ENCODE measurements at regions not wholly inside any gene's neighbourhood (a gene's known extent, or its start where the extent isn't known, plus 50 kb on each side); places are given as distances from the start of the nearest gene placed in this dataset.
"Not testable (repeated sequence)": the region's sequence is repeated elsewhere in the genome, so short reads cannot be mapped to it uniquely, and the experiment has no call there.

- no peak for DNase-seq (ENCODE audit: low read depth)
Observed at GRCh38 chr17:34472363-34472762, 107.0 kb upstream of the TMEM132E start.

DNA sequence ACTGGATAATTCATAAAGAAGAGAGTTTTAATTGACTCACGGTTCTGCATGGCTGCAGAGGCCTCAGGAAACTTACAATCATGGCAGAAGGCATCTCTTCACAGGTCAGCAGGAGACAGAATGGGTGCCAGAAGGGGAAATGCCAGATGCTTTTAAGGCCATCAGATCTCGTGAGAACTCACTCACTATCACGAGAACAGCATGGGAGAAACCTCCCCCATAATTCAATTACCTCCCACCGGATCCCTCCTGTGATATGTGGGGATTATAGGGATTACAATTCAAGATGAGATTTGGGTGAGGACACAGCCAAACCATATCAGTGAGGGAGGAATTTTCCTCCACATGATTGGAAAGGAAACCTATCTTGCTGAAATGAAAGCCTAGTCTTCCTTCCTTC, 108.1 kb upstream of the TMEM132E start:
- not testable (repeated sequence) for DNase-seq (ENCODE audit: low read depth)

DNA sequence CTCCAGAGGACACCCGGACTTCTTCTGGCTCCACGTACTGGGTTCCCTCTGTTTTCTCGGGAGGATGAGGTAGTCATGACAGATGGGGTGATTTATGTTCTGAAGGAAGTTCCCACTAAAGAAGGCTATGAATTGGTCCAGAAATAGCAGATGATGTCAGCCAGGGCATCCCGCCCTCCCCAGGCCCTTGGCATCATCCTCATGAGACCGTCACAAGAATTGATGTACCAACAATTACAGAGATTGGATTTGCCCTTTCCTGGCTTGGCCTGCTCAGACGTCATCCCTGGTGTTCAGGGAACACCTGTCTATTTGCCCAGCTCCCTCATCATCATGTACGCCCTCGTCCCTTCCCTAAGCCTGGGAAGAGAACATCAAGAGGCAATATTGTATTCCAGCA, 102.8 kb upstream of the CCL1 start:
- no peak for DNase-seq (ENCODE audit: low read depth)

- no peak for DNase-seq (ENCODE audit: low read depth)
Observed at GRCh38 chr17:34464812-34465211, 101.8 kb upstream of the CCL1 start.

- no peak for DNase-seq (ENCODE audit: low read depth)
Observed at GRCh38 chr17:34458266-34458665, 95.2 kb upstream of the CCL1 start.

- no peak for DNase-seq (ENCODE audit: low read depth)
Observed at GRCh38 chr17:34456121-34456520, 93.1 kb upstream of the CCL1 start.

- no peak for DNase-seq (ENCODE audit: low read depth)
Observed at GRCh38 chr17:34452769-34453168, 89.7 kb upstream of the CCL1 start.

- no peak for DNase-seq (ENCODE audit: low read depth)
Observed at GRCh38 chr17:34451313-34451712, 88.3 kb upstream of the CCL1 start.

DNA sequence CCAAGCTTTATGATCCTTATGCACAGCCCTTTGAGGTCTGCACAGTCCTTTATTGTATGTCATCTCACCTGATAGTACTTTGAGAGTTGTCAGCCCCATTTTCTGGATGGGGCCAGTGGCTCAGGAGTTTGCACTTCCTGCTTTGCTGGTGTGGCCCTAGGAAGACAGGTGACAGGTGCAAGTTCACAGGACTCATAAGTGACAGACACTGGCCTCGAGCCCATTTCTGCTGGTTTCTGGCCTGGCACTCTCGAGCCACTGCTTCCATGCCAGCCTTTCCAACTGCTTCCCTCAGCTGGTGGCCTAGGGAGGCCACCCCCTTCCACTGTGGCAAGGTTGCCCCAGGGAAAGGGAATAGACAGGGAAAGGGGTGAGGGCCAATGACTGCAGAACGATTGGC, 84.4 kb upstream of the CCL1 start:
- DNase-seq (ENCODE audit: low read depth) = no peak

- DNase-seq (ENCODE audit: low read depth) = no peak
Observed at GRCh38 chr17:34445101-34445500, 82.1 kb upstream of the CCL1 start.

DNA sequence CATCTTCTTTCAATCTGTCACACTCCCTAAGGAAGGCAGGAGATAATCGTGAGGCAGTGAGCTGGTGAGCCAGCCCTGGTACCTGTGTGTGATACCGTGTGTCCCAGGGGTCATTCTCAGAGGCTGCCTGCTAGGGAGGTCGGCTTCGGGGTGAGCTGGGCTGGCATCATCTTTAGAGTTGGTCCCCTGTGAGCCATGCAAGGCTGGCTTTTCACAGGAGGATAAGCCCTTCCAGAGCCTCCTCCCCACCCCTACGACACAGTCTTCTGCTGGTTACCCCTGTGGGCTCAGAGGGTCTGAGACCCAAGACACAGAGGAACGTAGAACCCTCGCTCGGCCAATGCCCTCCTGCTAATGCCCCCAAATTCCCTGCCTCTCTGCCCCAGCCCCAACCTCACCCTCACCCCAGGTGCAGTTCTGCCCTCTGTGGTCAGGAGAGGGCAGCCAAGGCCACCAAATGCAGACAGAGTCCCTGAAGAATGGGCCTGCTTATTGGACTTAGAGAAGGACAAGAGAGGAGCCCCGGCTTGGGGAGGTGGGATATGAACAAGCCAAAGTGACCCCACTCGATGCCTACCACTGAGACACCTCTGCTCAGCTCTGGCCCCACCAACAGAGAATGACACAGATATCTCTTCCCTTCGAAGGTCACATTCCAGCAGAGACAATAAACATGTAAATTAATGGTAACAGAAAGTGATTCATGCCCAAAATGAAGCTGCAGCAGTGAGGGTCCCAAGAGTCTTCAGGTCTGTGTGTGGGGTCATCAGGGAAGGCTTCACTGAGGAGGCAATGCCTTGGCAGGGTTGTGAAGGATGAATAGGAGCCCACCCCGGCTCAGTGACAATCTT, 80.8 kb upstream of the CCL1 start:
- no peak for DNase-seq (ENCODE audit: low read depth)

- DNase-seq (ENCODE audit: low read depth) = no peak
Observed at GRCh38 chr17:34442387-34443111, 79.5 kb upstream of the CCL1 start.

GRCh38 chr17:34437188-34437587, 74.2 kb upstream of the CCL1 start:
- DNase-seq (ENCODE audit: low read depth) = no peak

DNA sequence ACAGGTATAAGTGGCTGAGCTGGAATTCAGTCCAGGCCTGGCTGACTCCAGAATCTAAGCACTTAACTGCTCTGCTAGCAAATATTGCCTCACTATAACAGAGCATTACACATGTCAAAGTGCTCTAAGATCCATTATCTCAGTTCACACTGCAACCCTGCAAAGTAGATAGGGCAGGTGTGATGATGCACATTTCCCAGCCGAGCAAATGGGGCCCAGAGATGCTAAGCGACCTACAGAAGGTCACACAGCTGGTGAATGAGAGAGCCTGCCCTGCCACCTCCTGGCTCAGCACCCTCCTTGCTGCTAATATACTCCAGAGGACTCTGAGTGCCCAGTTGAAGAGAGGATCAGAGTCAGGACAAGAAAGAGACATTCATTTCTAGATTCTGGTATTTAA, 73.6 kb upstream of the CCL1 start:
- no peak for DNase-seq (ENCODE audit: low read depth)

DNA sequence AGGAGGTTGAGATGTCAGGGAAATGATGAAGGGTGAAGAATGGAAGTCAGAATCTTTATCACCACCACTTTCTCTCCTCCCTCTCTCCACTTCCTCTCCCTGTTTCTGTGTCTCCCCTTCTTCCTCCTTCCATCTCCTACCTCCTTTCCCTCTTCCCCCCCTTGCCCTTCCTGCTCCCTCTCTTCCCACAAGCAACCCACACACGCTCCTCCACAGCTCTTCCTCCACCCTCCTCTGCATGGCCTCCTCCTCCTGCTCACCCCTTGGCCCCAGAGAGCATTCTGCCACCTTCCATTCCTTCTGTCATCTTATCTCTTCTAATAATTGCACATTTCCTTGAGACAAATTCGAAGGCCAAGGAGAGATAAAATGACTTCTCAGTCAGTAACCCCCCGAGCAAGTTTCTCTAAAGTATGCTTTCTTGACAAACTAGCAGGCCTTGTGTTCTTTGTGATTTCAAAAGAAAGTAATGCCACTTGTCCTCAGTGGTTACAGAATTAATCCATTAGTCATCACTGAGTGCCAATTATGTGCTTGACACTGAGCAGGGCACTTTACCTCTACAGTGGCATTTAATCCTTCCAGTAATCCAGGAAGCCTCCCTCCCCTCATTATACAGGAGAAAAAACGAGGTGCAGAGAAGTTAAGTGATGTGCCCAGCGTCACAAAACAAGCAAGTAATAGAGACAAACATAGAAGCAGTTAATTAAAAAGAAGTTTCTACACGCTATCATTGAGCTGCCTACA, 72.3 kb upstream of the CCL1 start:
- no peak for DNase-seq (ENCODE audit: low read depth)

GRCh38 chr17:34434052-34434451, 71.0 kb upstream of the CCL1 start:
- no peak for DNase-seq (ENCODE audit: low read depth)

- no peak for DNase-seq (ENCODE audit: low read depth)
Observed at GRCh38 chr17:34424814-34425491, 61.9 kb upstream of the CCL1 start.

- no peak for DNase-seq (ENCODE audit: low read depth)
Observed at GRCh38 chr17:34423978-34424813, 61.2 kb upstream of the CCL1 start.

DNA sequence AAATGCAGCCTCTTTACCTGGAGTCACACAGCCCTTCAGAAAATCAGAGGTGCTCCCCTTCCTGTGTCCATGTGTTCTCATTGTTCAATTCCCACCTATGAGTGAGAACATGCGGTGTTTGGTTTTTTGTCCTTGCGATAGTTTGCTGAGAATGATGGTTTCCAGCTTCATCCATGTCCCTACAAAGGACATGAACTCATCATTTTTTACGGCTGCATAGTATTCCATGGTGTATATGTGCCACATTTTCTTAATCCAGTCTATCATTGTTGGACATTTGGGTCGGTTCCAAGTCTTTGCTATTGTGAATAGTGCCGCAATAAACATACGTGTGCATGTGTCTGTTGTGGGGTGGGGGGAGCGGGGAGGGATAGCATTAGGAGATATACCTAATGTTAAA, 60.3 kb upstream of the CCL1 start:
- DNase-seq (ENCODE audit: low read depth) = not testable (repeated sequence)

DNA sequence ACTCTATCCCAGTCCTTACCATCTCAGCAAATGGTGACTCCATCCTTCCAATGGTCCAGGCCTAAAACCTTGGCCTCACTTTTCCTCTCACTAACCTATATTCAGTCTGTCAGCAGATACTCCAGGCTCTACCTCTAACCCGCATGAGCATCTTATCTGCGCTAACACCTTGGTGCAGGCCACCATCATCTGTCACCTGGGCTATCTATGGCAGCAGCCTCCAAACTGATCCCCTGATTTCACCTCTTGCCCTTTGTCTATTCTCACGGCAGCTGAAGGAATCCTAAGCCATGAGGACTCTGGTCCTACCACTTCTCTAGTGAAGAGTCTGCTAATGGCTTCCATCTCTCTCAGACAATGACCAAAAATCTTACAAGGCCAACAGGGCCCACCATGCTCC, 57.9 kb upstream of the CCL1 start:
- DNase-seq (ENCODE audit: low read depth) = no peak

DNA sequence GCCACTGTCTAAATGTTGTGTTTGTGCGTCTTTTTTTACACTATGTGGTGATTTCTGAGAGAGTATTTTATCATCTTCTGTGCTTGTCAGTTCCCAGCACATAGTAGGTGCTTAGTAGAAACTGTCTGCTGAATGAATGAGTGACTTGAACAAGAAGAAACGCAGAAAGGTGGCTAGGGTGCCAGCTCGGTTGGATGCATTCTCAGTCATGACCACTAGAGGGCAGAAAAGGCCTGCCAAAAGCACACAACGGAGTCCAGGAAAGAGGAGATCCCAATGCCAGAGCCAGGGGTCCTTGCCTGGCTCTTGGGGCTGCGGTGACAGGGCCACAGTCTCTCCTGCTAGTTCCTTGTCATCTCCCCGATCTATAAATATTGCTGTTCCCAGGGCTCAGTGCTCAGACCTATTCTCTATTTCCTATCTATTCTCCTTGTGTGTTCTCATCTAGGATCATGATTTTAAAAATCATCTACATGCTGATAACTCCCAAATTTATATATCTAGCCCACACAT, 57.3 kb upstream of the CCL1 start:
- DNase-seq (ENCODE audit: low read depth) = peak; percentile 46

Data from CMK (cell line).